ENCODE measurements at regions not wholly inside any gene's neighbourhood (a gene's known extent, or its start where the extent isn't known, plus 50 kb on each side); places are given as distances from the start of the nearest gene placed in this dataset.
"Not testable (repeated sequence)": the region's sequence is repeated elsewhere in the genome, so short reads cannot be mapped to it uniquely, and the experiment has no call there.

DNA sequence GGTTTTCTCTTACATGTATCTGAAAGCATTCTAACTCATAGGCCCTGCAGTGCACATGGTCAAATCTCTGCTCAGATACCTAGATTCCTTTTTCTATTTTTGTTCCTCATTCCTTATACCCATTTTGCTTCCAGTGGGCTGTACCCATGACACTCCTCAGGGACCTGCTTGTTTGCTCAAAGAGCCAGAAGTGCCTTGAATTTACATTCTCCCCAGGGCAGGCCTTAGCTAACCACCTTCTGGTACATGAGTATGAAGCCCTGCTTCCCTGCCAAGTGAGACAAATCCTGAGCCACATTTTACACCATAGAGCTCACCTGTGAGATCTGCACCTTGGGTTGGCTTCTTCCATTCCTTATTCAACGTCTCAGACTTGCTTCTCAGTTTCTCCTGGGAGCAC, 326.6 kb upstream of the SASH1 start:
- no peak overlapping the region for H3K4me3 ChIP-seq (ENCODE audit: low read depth, low read length)
- DNase-seq (ENCODE audit: low read depth) = no peak
- TF ChIP-seq CTCF (IDR thresholded peaks at IDR 0.05; ENCODE audit: control insufficient read depth, extremely low read depth, insufficient read depth) = no peak

- TF ChIP-seq CTCF (IDR thresholded peaks at IDR 0.05; ENCODE audit: control insufficient read depth, extremely low read depth, insufficient read depth) = no peak
- DNase-seq (ENCODE audit: low read depth) = no peak
- H3K4me3 ChIP-seq (ENCODE audit: low read depth, low read length) = no peak overlapping the region
Observed at GRCh38 chr6:148021165-148021564, 321.5 kb upstream of the SASH1 start.

GRCh38 chr6:148021699-148022098, 320.9 kb upstream of the SASH1 start:
- DNase-seq (ENCODE audit: low read depth) = no peak
- no peak overlapping the region for H3K4me3 ChIP-seq (ENCODE audit: low read depth, low read length)
- TF ChIP-seq CTCF (IDR thresholded peaks at IDR 0.05; ENCODE audit: control insufficient read depth, extremely low read depth, insufficient read depth) = no peak

- not testable (repeated sequence) for H3K4me3 ChIP-seq (ENCODE audit: low read depth, low read length)
Observed at GRCh38 chr6:148022279-148022678, 320.4 kb upstream of the SASH1 start.

GRCh38 chr6:148027201-148027600, 315.4 kb upstream of the SASH1 start:
- no peak for TF ChIP-seq CTCF (IDR thresholded peaks at IDR 0.05; ENCODE audit: control insufficient read depth, extremely low read depth, insufficient read depth)
- H3K4me3 ChIP-seq (ENCODE audit: low read depth, low read length) = no peak overlapping the region
- peak; percentile 42 for DNase-seq (ENCODE audit: low read depth)

More at GRCh38 chr6:148022279-148022678, 320.4 kb upstream of the SASH1 start:
- DNase-seq (ENCODE audit: low read depth) = not testable (repeated sequence)

- no peak overlapping the region for H3K4me3 ChIP-seq (ENCODE audit: low read depth, low read length)
- DNase-seq (ENCODE audit: low read depth) = no peak
- no peak for TF ChIP-seq CTCF (IDR thresholded peaks at IDR 0.05; ENCODE audit: control insufficient read depth, extremely low read depth, insufficient read depth)
Observed at GRCh38 chr6:148035806-148036390, 306.7 kb upstream of the SASH1 start.

GRCh38 chr6:148037496-148037895, 305.1 kb upstream of the SASH1 start:
- no peak for TF ChIP-seq CTCF (IDR thresholded peaks at IDR 0.05; ENCODE audit: control insufficient read depth, extremely low read depth, insufficient read depth)
- H3K4me3 ChIP-seq (ENCODE audit: low read depth, low read length) = no peak overlapping the region
- no peak for DNase-seq (ENCODE audit: low read depth)

All from LNCaP clone FGC (cell line).